AG08395 (cell line): ENCODE measurements at regions not wholly inside any gene's neighbourhood (a gene's known extent, or its start where the extent isn't known, plus 50 kb on each side); places are given as distances from the start of the nearest gene placed in this dataset.
"Not testable (repeated sequence)": the region's sequence is repeated elsewhere in the genome, so short reads cannot be mapped to it uniquely, and the experiment has no call there.

Experiments
- DNase-seq: peaks from one replicate; pipeline ENCODE4 v3.0.0; 2012; ENCODE audit warnings: mixed read lengths, low spot score

DNA sequence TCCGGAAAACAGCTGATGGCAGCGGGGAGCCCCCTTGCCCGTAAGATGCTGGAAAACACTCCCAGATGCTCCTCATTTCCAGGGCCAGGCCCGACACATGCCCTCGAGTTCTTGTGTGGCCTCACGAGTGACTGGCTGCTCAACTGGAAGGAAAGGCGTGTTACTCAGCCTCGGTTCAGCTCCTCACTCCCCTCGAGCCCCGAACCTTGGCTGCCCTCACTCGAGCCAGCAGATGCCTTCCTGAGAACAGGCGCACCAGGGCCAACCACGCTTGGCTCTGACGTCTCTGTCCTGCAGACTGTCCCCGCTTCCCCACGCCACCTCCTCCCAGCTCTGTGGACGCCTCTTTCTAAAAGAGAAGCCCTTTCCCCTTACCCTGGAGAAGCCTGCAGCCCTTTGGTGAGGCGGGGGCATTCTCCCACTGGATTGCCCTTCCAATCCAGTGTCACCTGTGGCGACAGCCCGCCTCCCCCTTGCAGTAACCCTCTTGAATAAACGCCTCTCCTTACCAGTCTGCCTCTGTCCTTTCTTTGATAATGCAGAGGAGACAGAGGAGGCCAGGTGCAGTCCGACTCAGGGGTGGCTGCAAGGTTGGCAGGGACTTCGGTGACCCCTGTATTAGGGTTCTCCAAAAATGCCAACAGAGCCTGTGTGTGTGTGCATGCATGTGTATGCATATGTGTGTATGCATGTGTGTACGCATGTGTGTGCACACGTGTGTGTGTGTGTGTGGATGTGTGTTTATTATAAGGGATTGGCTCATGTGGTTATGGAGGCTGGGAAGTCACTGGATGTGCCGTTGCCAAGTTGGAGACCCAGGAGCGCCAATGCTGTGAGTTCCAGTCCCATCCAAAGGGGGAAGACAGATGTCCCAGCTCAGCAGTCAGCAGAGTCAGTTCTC is 166.3 kb downstream of the KIF26A start:
- DNase-seq, result no peak

DNA sequence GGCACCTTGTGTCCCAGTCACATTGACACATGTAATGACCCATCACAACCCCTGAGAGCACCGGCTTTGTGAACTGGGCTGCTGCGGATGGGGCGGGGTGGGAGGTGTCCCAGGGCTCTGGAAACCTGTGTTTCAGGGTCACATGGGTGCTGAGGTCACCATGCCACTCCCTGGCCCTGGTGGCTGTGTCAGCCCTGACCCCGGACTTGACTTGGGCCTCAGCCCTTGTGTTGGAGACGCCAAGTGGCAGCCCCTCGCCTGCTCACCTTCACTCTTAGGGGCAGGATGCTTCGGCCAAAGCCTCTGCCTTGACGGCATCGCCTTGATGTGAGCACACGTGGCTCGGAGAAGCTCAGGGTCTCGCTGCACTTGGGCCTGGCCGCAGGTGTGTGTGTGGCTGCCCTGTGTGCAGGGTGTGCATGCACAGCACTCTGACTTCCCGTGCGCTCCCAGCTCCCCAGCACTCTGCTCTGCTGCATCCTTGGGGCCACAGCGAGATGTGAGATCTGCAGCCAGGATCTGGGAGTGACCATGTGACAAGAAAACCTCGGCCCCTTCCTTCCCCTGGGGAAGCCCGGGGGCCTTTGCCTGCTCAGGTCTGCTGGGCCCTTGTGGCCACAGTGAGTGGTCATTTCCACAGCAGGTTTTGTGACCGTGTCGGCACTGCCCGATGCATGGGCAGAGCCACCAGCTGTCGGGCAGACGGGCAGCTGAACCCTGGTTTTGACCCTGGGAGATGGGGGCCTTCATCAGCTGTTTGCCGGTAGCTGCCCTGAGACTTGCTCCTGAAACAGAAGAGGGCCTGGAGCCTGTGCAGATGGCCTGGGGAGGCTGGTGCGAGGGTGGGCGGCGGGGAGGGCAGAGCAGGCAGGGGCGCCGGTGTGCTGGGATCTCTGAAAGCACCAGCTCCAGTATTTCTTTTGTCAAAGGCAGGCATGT is 167.4 kb downstream of the KIF26A start:
- DNase-seq, result no peak

DNA sequence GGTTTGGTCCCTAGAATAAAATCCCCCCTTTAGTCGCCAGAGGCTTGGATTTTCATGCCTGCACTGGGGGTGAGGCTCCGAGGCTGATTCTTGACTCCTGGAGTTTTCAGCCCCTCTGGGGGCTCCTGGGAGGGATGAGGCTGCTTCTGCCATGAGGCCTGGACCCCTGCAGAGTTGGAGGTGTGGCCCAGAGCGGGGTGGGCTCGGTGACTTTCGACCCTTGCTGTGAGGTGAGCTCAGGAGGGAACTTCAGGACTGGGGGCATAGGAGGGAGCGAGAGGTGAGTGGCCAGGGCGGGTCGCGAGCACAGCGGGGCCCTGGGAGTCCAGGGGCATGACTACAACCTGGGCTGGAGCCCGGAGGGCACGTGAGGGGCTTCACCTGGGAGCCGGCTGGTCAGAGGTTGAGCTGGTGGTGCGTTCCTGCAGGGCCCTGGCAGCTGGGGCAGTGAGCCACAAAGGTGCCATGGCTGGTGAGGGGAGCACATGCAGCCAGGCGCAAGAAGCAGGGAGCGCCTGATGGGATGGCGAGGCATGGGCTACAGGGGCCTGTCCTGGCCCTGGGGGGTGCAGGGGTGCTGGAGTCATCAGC is 168.2 kb downstream of the KIF26A start:
- DNase-seq, result no peak

DNA sequence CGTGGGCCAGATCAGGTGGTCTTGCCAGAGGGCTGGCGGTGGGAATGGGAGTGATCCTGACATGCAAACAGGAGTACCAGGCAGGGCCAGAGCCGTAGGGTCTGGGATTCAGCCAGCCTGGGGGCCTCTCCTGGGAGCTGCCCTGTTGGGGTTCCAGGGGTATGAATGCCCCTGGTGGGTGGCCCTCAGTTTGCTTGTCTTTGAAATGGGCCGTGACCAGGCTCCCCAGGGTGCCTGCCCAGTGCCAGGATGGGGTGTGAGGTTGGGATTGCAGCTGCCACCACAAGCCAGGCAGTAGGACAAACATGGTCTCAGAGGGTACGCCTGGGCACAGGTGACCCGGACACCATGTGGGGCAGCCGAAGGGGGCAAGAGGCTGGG is 168.8 kb downstream of the KIF26A start:
- DNase-seq, result no peak

DNA sequence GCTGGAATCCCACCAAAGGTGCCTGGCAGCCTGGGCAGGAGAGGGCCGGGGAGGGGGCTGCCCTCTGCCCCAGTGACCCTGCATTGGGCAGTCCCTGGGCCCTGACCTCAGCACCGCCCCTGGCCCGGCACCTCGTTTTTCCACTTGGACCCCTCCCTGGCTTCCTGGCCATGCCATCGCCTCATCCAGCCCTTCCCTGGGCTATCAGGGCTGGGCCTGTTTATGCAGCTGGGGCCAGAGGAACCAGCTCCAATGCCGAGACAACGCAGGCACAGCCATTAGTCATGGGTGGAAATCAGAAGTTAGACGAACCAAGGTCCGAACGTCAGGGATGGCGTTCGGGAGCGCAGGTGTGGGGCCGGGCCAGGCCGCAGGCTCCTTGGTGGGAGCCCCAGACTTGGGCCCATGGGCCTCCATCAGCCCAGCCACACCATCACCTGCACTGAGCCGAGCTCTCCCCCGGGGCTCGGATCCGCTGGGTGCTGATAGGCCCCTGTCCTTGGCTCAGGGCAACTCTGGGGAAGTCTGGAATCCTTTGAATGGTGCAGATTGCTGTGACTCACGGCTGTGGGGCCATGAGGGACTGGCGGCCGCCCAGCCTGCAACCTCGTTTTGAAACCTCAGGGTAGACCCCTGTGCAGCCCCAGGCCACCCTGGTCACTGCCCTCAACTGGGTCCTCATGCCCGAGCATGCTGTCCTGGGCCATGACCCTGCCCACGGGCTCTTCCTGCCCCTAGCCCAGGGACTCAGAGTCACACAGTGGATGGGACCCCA is 169.4 kb downstream of the KIF26A start:
- no peak for DNase-seq

DNA sequence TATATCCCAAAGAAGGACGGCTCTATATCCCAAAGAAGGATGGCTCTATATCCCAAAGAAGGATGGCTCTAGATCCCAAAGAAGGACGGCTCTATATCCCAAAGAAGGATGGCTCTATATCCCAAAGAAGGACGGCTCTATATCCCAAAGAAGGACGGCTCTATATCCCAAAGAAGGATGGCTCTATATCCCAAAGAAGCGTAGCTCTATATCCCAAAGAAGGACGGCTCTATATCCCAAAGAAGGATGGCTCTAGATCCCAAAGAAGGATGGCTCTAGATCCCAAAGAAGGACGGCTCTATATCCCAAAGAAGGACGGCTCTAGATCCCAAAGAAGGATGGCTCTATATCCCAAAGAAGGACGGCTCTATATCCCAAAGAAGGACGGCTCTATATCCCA is 170.1 kb downstream of the KIF26A start:
- DNase-seq, result not testable (repeated sequence)

DNA sequence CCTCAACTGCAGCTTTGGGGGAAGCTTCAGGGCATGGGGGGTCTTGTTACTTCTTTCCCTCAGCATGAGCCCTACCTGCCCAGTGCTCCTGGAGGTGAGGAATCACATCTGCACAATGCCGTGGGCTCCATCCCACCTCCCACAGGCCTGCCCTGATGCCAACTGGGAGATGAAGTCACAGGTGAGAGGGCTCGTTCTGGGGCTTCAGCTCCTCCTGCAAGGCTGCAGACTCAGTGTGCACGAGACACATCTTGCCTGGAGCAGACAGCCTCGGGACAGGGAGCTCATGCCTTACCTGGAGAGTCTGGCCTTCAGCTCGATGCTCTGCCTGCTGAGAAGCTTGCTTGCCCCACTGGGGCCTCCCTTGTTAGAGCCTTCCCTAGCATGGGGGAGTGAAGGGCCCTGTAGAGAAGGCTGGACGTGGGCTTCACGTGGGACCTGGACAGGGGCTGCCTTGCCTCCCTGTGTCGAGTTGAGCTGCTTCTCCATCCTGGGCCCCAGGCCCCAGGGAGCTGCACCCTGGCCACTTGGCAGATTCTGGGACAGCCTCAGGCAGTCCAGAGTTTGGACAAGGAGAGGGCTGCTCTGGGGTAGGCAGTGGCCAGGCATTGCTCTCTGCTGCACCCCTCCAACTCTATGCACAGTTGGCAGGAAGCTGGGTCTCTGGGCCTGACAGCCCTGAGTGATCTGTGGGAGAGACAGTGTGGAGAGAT is 171.4 kb downstream of the KIF26A start:
- no peak for DNase-seq

GRCh38 chr14:104311358-104311757 is 173.0 kb downstream of the KIF26A start:
- no peak for DNase-seq

DNA sequence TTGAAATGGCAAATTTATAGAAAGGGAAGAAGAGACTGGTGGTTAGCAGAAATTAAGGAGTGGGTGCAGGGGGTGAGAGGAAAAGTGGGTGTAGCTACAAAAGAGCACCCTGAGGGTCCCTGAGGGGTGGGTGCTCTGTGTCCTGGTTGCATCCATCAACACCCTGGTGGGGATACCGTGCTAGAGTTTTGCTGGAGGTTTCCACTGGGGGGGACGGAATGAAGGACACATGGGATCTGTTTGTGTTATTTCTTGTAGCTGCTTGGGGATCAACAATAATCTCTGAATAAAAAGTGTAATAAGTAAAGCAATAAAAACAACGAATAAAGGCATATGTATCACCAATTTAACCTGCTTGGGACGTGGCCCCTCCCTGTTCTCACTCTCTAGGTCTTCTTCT is 175.3 kb downstream of the KIF26A start:
- DNase-seq, result no peak

DNA sequence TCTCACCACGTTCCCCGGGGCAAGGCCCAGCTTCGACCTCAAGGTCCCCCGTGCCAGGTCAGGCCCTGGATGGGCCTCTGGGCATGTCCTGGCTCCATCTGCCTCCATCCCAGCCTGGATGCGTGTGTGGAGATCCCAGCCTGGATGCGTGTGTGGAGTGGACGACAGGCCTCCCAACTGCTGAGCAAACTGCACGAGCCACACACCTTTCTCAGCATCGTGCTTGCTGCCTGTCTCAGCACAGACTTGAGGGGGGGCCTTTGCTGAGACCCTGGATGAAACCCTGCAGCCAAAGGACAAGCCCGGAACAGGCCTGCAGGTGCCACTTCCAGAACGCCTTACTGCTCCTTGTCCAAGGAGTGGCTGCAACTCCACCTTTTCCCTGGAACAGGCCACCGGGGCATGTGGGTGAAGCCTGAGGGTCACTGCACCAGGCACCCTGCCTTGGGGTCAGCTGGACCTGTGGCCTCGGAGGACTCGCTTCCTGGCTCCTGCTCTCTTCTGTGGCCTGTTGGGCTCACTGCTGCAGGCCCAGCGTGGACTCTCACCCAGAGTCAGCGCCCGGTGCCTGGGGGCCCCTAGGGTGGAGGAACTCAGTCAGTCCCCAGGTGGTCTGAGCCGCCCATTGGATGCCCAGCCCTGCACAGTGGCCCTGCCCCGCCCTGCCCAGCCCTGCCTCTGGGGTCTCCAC is 176.0 kb downstream of the KIF26A start:
- DNase-seq, result no peak

DNA sequence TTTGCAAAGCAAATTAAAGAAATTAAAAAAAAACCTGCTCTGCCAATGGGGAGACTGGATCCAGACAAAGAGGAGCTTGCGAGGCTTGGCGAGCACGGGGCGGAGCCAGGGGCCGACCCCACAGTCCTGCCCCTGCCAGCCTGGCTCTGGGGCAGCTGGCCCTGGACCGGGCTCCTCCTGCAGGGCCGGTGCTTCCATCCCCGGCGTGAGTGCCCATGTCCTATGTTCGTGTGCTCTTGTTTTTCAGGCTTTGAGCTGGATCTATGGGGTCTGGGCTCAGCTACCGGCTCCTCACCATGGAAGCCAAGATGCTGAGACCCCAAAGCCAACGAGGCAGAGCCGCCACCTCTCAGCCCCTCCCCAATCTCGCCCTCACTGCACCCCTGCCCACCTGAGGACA is 176.8 kb downstream of the KIF26A start:
- DNase-seq, result no peak

GRCh38 chr14:104315625-104316024 is 177.2 kb downstream of the KIF26A start:
- no peak for DNase-seq

GRCh38 chr14:104316121-104316722 is 177.8 kb downstream of the KIF26A start:
- DNase-seq, result no peak

DNA sequence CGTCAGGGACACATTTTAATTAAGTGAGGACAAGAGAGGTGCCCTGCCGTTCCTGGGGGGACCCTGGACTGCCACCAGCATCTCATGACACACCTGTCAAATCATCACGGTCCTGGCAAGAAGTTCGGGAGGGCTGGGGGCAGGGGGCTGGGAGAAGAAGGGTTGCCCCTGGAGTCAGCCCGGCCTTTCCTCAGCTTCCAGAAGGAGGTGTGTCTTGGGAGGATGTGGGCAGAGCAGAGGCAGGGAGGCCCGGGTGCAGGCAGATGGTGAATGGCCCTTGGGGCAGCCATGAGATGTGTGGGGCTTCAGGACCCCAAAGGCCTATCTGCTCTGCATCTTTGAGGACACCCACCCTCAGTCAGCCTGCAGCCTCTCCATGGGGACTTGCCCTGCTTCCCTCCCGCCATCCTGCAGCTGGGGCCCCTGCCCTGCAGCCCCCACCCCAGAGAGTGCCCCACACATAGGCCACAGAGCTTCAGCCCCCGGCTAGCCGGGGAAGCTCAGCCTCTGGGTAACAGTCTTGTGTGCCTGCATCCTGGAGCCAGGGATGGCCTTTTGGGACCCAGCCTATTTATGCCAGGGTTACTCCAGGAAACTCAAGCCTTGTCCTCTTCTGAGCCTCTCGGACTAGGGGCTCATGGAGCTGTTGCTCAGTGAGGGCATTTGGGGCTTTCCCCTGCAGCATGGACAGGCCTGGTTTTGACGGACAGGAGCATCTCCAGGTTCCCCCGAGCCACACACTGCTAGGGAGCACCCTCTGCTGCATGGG is 178.5 kb downstream of the KIF26A start:
- no peak for DNase-seq

DNA sequence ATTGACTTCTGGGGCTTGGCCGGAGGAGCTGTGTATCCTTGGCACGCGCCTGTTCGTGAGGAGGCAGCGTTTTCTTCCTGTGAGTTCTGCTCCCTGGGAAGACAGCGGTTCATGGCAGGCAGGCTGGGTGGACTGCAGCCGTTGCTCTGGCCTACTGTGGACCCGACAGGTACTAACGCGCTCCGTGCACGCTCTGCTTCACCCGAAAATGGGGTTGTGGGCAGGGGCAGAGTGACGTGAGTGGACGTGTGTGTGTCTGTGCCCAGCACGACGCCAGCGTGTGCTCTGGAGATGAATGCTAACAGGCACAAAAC is 179.1 kb downstream of the KIF26A start:
- no peak for DNase-seq

GRCh38 chr14:104317975-104318557 is 179.7 kb downstream of the KIF26A start:
- DNase-seq, result no peak

DNA sequence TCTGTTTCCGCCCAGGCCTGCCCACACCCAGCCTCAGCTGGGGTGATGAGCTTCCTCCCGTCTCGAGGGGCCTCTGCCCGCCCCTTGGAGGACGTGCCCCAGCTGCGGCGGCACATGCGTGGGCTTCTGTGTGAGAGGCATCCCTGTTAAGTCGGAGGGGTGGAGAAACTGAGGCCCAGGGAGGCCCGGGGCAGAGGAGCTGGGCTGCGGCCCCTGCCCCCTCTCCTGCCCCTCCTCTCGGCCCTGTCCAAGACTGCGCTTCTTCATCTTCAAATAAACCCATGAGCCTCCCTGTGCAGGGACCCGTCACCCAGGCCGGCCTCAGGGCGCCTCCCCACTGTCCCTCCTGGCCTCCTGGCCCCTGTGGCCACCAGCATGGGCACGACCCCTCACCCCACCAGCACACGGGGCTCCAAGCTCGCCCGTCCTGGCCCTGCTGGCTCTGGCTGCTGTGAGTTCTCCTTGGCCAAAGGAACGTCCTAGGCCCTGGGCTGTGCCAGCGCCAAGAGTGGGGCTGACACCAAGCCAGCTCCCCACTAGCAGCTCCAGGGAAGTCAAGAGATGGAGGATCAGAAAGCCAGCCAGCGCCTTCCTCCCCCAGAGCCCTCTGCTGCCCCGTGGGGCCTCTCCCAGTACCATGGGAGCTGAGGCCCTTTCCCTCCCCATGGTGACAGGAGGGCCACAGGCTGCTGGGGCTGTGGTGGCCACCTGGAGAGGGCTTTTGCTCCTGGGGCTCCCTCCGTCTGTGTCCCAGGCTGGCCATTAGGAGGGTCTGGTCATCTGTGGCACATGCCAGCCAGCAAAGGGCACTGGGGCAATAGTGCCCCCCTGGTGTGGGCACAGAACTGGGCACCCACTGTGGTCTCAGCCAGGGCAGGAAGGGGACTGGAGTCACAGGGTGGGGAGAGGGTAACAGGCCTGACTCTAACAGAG is 180.4 kb downstream of the KIF26A start:
- DNase-seq, result no peak
